ENCODE measurements at regions not wholly inside any gene's neighbourhood (a gene's known extent, or its start where the extent isn't known, plus 50 kb on each side); places are given as distances from the start of the nearest gene placed in this dataset.

DNA sequence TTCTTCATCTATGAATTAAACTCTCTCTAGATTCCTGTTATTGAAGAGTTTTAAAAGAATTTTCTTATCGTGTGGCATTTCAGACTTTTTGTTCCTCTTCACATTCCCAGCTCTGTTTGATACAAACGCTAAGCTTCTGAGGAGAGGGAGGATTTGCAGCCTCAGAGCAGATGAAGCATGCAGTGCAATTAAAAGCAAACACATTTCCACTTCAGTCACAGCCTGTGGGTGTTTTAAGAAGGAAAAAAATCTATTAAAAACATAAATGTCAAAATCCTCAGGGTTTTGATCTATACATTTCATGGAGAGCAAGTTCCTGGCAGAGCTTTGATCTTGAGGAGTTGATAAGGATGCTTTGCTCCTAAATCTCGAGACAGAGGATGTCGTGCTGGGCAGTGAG, 442.4 kb upstream of the BOD1L1 start:
- TF ChIP-seq, protein P1, sequence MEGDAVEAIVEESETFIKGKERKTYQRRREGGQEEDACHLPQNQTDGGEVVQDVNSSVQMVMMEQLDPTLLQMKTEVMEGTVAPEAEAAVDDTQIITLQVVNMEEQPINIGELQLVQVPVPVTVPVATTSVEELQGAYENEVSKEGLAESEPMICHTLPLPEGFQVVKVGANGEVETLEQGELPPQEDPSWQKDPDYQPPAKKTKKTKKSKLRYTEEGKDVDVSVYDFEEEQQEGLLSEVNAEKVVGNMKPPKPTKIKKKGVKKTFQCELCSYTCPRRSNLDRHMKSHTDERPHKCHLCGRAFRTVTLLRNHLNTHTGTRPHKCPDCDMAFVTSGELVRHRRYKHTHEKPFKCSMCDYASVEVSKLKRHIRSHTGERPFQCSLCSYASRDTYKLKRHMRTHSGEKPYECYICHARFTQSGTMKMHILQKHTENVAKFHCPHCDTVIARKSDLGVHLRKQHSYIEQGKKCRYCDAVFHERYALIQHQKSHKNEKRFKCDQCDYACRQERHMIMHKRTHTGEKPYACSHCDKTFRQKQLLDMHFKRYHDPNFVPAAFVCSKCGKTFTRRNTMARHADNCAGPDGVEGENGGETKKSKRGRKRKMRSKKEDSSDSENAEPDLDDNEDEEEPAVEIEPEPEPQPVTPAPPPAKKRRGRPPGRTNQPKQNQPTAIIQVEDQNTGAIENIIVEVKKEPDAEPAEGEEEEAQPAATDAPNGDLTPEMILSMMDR (IDR thresholded peaks at IDR 0.05 in 8 of 11, conservative IDR thresholded peaks at IDR 0.05 in 3 of 11) = no peak
- TF ChIP-seq POLR2AphosphoS5 (IDR thresholded peaks at IDR 0.05) = no peak

Data from spleen (tissue), 7 donors.